ENCODE measurements at regions not wholly inside any gene's neighbourhood (a gene's known extent, or its start where the extent isn't known, plus 50 kb on each side); places are given as distances from the start of the nearest gene placed in this dataset.

DNA sequence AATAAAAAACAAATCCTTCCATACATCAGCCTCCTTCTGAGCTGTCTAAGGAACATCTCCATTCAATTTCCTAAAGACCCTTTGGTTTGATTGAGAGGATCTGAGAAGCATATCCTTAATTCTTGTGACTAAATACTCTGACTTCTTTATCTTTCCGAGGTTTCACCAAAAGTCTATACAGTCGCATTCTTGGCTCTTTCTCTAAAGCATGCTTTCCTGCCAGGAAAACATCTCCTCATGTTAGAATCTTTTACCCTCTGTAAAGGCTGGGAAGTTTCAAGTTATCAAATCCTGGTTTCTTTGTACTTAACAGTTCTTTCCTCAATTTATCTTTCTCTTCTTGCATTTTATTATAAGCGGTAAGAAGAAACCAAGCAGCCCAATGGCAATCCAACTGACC lies 630.4 kb downstream of the PTPRC start:
- H3K9me3 ChIP-seq (ENCODE audit: control insufficient read depth, low read length): no peaks in the 10 kb centered on the region
- H3K27ac ChIP-seq (ENCODE audit: insufficient read depth, low read depth, low read length, poor library complexity, severe bottlenecking): no peak overlapping the region
- no peaks in the 10 kb centered on the region for H3K36me3 ChIP-seq (ENCODE audit: control insufficient read depth, insufficient read depth, low read length)
- no peaks in the 10 kb centered on the region for H3K27me3 ChIP-seq (ENCODE audit: control insufficient read depth, insufficient read depth, low read length, poor library complexity, severe bottlenecking)
- H3K4me3 ChIP-seq (ENCODE audit: insufficient read depth, low read depth, low read length): no peak overlapping the region
- no peaks in the 10 kb centered on the region for H3K4me1 ChIP-seq (ENCODE audit: control insufficient read depth, insufficient read depth, low read length)
- 95 to 96% methylated on average over 3 of the region's 3 CpGs for WGBS, 2 experiments

DNA sequence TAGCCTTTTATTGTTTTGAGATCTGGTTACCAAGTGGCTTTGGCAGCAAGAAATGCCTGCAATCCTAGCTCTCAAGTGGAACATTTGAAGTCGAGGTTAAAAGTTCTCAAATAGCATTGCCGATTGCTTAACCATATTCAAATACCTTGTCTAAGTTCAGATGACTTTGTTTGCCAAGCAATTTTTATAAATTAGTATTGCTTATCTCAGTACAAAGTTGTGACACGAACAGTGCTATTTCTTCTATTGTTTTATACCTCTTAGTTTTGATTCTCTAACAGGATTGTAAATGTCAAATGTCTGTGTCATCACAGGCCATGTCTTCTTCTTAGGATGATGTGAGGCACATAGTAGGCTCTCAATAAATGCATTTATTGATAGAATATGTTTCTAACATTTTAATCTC lies 633.3 kb downstream of the PTPRC start:
- H3K4me3 ChIP-seq (ENCODE audit: insufficient read depth, low read depth, low read length): no peak overlapping the region
- H3K36me3 ChIP-seq (ENCODE audit: control insufficient read depth, insufficient read depth, low read length): no peaks in the 10 kb centered on the region
- no peak overlapping the region for H3K27ac ChIP-seq (ENCODE audit: insufficient read depth, low read depth, low read length, poor library complexity, severe bottlenecking)
- H3K4me1 ChIP-seq (ENCODE audit: control insufficient read depth, insufficient read depth, low read length): no peaks in the 10 kb centered on the region
- no peaks in the 10 kb centered on the region for H3K9me3 ChIP-seq (ENCODE audit: control insufficient read depth, low read length)
- 88 to 96% methylated on average over 3 of the region's 3 CpGs for WGBS, 2 experiments
- H3K27me3 ChIP-seq (ENCODE audit: control insufficient read depth, insufficient read depth, low read length, poor library complexity, severe bottlenecking): no peaks in the 10 kb centered on the region

DNA sequence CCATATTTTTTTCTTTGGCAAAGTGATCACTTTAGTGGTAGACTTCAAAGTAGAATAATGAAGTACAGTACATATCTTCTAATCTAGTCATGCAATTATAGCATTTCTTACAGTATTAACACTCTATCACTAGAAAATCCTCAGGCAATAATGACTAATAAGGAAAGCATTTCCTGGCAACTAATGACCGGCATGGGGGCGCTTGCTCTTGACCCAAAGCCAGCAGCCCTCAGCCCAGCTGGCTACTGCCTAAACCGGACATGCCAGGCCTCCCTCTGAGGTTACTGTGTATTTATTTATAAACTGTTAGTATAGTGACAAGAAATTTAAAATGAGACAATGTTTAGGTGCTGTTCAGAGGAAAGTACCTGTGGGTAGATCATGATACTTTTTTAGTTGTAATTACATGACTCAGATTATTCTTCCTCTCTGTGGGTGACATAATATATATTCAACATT lies 633.8 kb downstream of the PTPRC start:
- H3K4me3 ChIP-seq (ENCODE audit: insufficient read depth, low read depth, low read length): no peak overlapping the region
- 82 to 83% methylated on average over 3 of the region's 3 CpGs for WGBS, 2 experiments
- no peaks in the 10 kb centered on the region for H3K4me1 ChIP-seq (ENCODE audit: control insufficient read depth, insufficient read depth, low read length)
- no peak overlapping the region for H3K27ac ChIP-seq (ENCODE audit: insufficient read depth, low read depth, low read length, poor library complexity, severe bottlenecking)
- H3K27me3 ChIP-seq (ENCODE audit: control insufficient read depth, insufficient read depth, low read length, poor library complexity, severe bottlenecking): no peaks in the 10 kb centered on the region
- no peaks in the 10 kb centered on the region for H3K9me3 ChIP-seq (ENCODE audit: control insufficient read depth, low read length)
- no peaks in the 10 kb centered on the region for H3K36me3 ChIP-seq (ENCODE audit: control insufficient read depth, insufficient read depth, low read length)

DNA sequence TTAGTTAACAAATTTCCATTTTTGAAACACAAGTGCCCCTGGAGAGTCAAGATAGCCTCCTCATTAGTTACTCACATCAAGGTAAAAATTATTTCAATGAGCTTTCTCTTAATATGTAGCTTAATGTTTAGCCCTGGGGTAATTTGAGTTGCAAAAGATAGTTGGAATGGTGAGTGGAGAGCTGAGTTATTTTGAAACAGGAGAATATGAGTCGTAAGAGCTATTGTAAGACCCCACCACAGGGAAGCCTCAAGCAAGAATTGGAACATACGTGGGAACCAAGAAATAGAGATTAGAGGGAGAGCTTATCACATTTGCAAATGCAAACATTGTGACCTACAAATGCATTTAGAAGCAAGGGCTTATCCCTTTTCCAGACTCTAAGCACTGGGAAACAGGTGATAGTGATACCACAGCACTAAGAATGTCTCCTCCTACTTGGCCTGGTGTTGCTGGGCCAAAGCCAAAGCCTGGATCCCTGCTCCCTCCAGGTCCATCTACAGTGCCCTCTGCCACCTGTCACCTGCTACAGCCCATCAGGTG lies 635.1 kb downstream of the PTPRC start:
- H3K36me3 ChIP-seq (ENCODE audit: control insufficient read depth, insufficient read depth, low read length): no peaks in the 10 kb centered on the region
- no peak overlapping the region for H3K27ac ChIP-seq (ENCODE audit: insufficient read depth, low read depth, low read length, poor library complexity, severe bottlenecking)
- no peaks in the 10 kb centered on the region for H3K4me1 ChIP-seq (ENCODE audit: control insufficient read depth, insufficient read depth, low read length)
- H3K4me3 ChIP-seq (ENCODE audit: insufficient read depth, low read depth, low read length): no peak overlapping the region
- 62 to 66% methylated on average over 2 of the region's 2 CpGs for WGBS, 2 experiments
- H3K27me3 ChIP-seq (ENCODE audit: control insufficient read depth, insufficient read depth, low read length, poor library complexity, severe bottlenecking): no peaks in the 10 kb centered on the region
- H3K9me3 ChIP-seq (ENCODE audit: control insufficient read depth, low read length): no peaks in the 10 kb centered on the region

DNA sequence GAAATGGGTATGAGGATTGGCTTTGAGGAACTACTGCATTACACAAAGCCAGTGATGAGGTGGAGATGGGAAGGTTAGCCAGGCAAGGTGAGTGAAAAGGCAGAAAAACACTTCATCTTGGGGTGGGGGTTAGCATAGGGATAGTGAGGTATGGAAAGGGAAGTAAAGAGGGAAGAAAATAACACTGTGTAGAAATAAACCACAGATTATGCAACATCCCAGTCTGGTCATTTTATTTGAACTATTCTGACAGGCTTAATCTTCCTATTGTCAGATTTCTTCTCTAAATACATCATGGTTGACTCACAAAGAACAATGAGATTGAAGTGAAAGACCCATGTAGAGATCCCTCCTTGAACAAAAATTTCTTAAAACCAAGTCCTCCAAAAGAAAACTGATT lies 640.2 kb downstream of the PTPRC start:
- H3K9me3 ChIP-seq (ENCODE audit: control insufficient read depth, low read length): no peaks in the 10 kb centered on the region
- H3K4me3 ChIP-seq (ENCODE audit: insufficient read depth, low read depth, low read length): no peak overlapping the region
- H3K27ac ChIP-seq (ENCODE audit: insufficient read depth, low read depth, low read length, poor library complexity, severe bottlenecking): no peak overlapping the region

DNA sequence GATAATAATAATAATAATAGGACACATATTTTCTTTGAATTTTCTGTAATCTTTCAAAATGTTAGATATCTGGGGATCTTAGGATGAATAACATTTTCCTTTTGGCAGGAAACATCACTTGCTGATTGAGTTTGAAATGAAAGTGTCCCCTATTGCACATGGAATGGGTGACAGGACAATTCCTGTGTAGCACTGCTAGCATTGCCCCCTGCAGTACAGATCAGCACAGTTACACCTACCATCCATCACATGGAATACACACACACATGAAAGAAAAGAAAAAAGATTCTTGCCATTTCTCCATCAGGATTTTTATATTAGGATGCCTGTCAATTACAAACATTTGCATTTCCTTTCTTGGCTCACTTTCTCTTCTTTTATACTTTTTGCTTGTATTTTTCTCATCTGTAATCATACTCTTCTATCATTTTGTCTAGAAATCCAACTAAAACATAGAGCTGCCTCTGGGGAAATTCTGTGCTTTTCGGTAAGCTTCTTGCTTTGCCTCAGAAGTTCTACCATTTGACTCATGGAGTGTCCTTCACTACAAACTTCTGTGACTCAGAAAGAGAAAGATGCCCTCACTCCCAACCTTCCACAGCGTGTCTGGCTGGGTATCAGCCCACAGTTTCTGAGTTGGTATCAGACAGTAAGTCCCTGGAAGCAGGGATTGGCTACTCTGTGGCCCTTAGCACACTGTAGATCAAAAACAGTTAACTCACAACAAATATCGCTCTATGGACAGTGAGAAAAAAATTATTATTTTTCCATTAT lies 641.2 kb downstream of the PTPRC start:
- WGBS, 2 experiments: 92 to 95% methylated on average over 2 to 3 of the region's 3 CpGs
- Histone ChIP-seq H3K27me3 (ENCODE audit: control insufficient read depth, insufficient read depth, low read length, poor library complexity, severe bottlenecking) (no peaks in the 10 kb centered on the region), H3K27ac (ENCODE audit: insufficient read depth, low read depth, low read length, poor library complexity, severe bottlenecking) (no peak overlapping the region), H3K4me3 (ENCODE audit: insufficient read depth, low read depth, low read length) (no peak overlapping the region), H3K4me1 (ENCODE audit: control insufficient read depth, insufficient read depth, low read length) (no peaks in the 10 kb centered on the region), H3K36me3 (ENCODE audit: control insufficient read depth, insufficient read depth, low read length) (no peaks in the 10 kb centered on the region), H3K9me3 (ENCODE audit: control insufficient read depth, low read length) (no peaks in the 10 kb centered on the region)

More for the DNA sequence above, 640.2 kb downstream of the PTPRC start:
- H3K27me3 ChIP-seq (ENCODE audit: control insufficient read depth, insufficient read depth, low read length, poor library complexity, severe bottlenecking): no peaks in the 10 kb centered on the region
- H3K4me1 ChIP-seq (ENCODE audit: control insufficient read depth, insufficient read depth, low read length): no peaks in the 10 kb centered on the region
- no peaks in the 10 kb centered on the region for H3K36me3 ChIP-seq (ENCODE audit: control insufficient read depth, insufficient read depth, low read length)

DNA sequence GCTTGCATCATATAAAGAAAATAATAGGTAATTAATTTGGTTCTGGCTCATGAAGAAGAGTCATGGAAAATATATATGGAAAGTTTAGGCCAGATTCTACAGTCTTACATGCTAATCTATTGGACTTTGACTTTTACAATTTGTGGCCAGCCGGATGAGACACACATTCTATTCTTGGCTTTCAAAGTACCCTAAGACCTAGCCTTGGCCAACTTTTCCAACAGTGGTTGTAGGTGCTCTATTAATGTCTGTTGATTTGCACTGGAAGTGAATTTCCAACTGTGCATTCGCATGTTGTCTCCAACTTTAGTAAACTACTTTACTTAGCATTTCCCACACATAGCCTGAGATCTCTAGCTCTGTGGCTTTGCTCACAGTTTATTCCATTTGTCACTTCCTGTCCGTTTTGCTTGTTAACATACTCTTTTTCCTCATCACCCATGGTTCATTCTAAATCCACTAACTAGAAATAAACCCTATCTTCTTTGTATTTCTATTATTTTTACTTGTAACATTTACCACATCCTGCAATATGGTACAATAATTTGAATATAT lies 644.0 kb downstream of the PTPRC start:
- Histone ChIP-seq H3K27ac (ENCODE audit: insufficient read depth, low read depth, low read length, poor library complexity, severe bottlenecking) (no peak overlapping the region), H3K4me1 (ENCODE audit: control insufficient read depth, insufficient read depth, low read length) (no peaks in the 10 kb centered on the region), H3K36me3 (ENCODE audit: control insufficient read depth, insufficient read depth, low read length) (no peaks in the 10 kb centered on the region), H3K9me3 (ENCODE audit: control insufficient read depth, low read length) (no peaks in the 10 kb centered on the region), H3K4me3 (ENCODE audit: insufficient read depth, low read depth, low read length) (no peak overlapping the region), H3K27me3 (ENCODE audit: control insufficient read depth, insufficient read depth, low read length, poor library complexity, severe bottlenecking) (no peaks in the 10 kb centered on the region)
- WGBS, 2 experiments: 90 to 92% methylated on average over 3 of the region's 3 CpGs

DNA sequence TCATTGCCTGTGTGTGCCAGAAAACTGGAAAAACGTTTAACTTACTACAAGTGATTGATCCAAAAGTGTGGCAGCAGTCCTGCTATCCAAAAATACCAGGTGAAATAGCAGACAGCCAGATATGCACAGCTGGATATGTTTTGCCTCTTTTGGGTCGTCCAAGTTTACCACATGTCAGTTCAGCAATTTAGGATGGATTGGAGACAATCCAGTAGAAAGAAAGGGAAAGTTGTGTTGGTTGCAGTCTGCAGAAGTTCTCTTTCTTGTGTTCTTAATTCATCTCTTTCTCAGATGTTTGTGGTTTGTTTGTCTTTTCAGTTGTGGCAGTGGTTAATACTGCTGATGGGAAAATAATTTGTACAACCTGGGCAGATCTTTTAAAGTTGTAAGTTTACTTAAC lies 645.0 kb downstream of the PTPRC start:
- Histone ChIP-seq H3K27ac (ENCODE audit: insufficient read depth, low read depth, low read length, poor library complexity, severe bottlenecking) (no peak overlapping the region), H3K4me1 (ENCODE audit: control insufficient read depth, insufficient read depth, low read length) (no peaks in the 10 kb centered on the region), H3K27me3 (ENCODE audit: control insufficient read depth, insufficient read depth, low read length, poor library complexity, severe bottlenecking) (no peaks in the 10 kb centered on the region), H3K36me3 (ENCODE audit: control insufficient read depth, insufficient read depth, low read length) (no peaks in the 10 kb centered on the region), H3K9me3 (ENCODE audit: control insufficient read depth, low read length) (no peaks in the 10 kb centered on the region), H3K4me3 (ENCODE audit: insufficient read depth, low read depth, low read length) (no peak overlapping the region)
- WGBS, 2 experiments: 73 to 82% methylated on average over 2 of the region's 2 CpGs

DNA sequence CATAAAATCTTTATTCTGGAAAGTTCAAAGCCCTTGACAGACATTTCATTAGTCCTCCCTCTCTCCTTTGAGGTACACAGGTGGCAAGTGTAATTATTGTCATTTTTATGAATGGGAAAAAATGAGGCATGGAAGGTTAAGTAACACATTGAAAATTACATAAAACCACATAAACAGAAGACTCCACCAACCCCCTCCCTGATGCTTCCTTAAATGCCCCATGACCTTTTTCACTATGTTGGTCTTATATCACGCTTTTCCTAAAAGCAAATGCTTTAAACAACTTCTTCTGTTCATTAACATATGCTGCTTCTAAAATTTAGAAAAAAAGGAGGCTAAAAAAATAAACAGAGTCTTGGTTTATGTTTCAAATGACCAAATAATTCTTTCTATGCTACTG lies 648.4 kb downstream of the PTPRC start:
- H3K27me3 ChIP-seq (ENCODE audit: control insufficient read depth, insufficient read depth, low read length, poor library complexity, severe bottlenecking): no peaks in the 10 kb centered on the region
- 88 to 94% methylated on average over 1 of the region's 1 CpG for WGBS, 2 experiments
- H3K4me3 ChIP-seq (ENCODE audit: insufficient read depth, low read depth, low read length): no peak overlapping the region
- no peaks in the 10 kb centered on the region for H3K9me3 ChIP-seq (ENCODE audit: control insufficient read depth, low read length)
- H3K4me1 ChIP-seq (ENCODE audit: control insufficient read depth, insufficient read depth, low read length): no peaks in the 10 kb centered on the region
- no peak overlapping the region for H3K27ac ChIP-seq (ENCODE audit: insufficient read depth, low read depth, low read length, poor library complexity, severe bottlenecking)
- no peaks in the 10 kb centered on the region for H3K36me3 ChIP-seq (ENCODE audit: control insufficient read depth, insufficient read depth, low read length)

DNA sequence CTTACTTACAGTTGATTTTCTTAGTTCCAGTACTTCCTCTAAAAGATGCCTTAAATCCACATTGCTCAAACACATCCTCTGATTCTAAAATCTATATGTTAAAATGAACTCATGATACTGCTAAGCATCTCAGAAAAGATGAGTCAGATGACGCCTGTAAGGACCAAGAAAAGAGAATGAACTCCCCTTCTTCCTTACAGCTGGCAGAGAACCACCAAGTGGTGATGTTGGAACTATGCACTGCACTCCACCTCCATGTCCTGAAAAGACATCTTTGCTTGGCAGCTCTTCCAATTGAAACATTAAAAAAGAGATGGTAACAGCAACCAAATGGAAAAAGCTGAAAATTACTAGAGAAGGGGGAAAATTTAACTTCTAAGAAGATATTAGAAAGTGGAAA lies 648.8 kb downstream of the PTPRC start:
- Histone ChIP-seq H3K4me3 (ENCODE audit: insufficient read depth, low read depth, low read length) (no peak overlapping the region), H3K27me3 (ENCODE audit: control insufficient read depth, insufficient read depth, low read length, poor library complexity, severe bottlenecking) (no peaks in the 10 kb centered on the region), H3K36me3 (ENCODE audit: control insufficient read depth, insufficient read depth, low read length) (no peaks in the 10 kb centered on the region), H3K27ac (ENCODE audit: insufficient read depth, low read depth, low read length, poor library complexity, severe bottlenecking) (no peak overlapping the region), H3K4me1 (ENCODE audit: control insufficient read depth, insufficient read depth, low read length) (no peaks in the 10 kb centered on the region), H3K9me3 (ENCODE audit: control insufficient read depth, low read length) (no peaks in the 10 kb centered on the region)
- 90 to 94% methylated on average over 1 of the region's 1 CpG for WGBS, 2 experiments

Measured in ectodermal cell (in vitro differentiated cells).